HG02678 (cell line): ENCODE measurements at regions not wholly inside any gene's neighbourhood (a gene's known extent, or its start where the extent isn't known, plus 50 kb on each side); places are given as distances from the start of the nearest gene placed in this dataset.

Experiments used
- ATAC-seq: cut with Tn5 transposase; IDR thresholded peaks from one replicate; pipeline ENCODE4 v1.9.1; 2021; ENCODE audit warnings: mild to moderate bottlenecking, moderate library complexity; ENCODE audit not compliant: unreplicated experiment

DNA sequence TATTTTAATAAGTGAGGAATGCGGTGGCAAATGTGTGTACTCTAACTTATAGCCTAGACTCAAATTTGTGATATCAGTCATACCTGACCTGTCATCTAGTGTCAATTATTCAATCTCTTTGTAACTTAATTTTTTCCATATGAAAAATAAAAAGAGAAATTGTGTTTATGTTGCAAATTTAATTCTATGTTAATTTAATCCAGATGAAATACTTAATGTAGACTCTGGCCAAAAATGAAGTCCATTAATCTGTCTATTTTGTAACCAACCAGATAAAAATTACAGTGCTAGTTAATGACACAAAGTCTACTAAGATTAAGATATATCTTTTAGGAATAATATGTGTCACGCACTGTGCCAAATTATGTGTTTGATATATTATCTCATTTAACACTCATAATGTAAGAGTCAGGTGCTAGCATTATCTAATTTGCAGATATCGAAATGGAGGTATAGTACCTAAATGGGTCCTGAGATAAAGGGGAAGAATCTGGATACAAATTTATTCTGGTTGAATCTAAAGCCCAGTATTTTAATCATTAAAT, 712.1 kb downstream of the KCTD16 start:
- ATAC-seq = no peak

GRCh38 chr5:144880513-144880912, 709.8 kb downstream of the KCTD16 start:
- no peak for ATAC-seq

DNA sequence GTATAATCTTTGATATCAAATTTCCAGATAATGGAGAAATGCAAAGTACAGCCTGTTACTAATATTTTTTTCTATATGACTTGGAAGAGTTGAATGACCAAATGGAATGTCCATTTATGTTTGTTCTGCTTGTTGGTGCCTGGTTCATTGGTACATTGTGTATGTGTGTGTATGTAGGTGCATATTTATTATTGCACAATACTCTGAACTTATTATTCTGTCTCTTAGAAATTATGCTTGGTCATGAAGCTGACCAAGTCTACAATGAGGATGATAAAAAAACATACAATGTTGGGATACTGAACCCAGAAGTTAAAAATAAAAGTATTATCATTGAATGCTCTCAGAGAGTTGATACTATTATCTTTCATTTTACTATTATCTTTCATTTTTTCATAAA, 706.3 kb downstream of the KCTD16 start:
- ATAC-seq = no peak

DNA sequence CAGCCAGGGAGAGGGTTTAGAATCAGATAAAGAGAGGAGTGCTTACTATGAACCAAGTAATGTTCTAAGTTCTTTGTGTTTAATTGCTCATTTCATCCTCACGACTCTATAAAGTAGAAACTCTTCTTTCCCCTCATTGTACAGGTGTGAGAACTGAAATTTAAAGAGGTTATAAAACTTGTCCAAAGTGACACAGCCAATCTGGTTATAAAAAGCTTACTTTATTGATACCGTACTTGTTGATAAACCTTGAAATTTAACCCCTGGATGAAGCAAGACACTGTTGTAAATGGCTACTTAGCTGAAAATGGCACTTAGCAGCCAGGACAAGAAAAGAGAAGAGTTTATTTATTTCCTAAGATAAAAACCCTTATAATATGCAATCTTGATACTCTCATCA, 702.4 kb downstream of the KCTD16 start:
- ATAC-seq = no peak

GRCh38 chr5:144864118-144864517, 693.4 kb downstream of the KCTD16 start:
- no peak for ATAC-seq

- no peak for ATAC-seq
Measured at GRCh38 chr5:144857454-144857853, 686.8 kb downstream of the KCTD16 start.

DNA sequence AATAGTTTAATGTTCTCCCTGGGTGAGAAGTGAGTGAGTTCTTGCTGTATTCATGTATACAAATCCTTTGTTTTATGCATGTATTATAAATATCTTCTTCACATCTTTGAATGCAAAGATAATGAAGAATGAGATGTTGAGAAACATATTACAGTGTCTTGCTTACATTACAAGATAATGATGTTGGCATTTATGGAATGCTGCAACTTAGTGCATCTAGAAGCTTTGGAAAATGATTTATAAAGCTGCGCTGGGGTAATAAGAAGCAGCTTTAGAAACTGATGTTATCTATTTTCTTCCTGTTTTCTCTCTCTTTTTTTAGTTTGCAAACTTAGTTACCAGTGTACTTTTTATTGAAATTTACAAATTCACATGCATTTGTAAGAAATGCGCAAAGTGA, 673.4 kb downstream of the KCTD16 start:
- ATAC-seq = no peak

DNA sequence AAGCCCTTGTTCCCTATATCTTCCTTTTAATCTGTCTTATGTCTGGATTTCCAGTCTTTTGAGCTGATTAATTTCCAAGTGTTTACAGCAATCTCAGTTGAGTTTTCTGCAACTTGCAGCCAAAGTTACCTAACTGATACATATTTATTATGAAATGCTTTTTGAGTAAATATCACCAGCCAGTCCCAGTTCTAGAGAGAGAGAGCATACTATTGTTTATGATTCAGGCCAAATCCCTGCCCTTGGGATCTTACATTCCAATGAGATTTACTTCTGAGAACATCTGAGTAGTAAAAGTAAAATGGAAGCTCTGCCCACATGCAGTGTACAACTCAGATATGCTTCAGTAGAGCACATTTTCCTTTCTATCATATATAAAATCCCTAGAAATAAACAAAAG, 661.7 kb downstream of the KCTD16 start:
- ATAC-seq = no peak

- ATAC-seq = no peak
Measured at GRCh38 chr5:144831650-144832049, 661.0 kb downstream of the KCTD16 start.

GRCh38 chr5:144822503-144822902, 651.8 kb downstream of the KCTD16 start:
- no peak for ATAC-seq

DNA sequence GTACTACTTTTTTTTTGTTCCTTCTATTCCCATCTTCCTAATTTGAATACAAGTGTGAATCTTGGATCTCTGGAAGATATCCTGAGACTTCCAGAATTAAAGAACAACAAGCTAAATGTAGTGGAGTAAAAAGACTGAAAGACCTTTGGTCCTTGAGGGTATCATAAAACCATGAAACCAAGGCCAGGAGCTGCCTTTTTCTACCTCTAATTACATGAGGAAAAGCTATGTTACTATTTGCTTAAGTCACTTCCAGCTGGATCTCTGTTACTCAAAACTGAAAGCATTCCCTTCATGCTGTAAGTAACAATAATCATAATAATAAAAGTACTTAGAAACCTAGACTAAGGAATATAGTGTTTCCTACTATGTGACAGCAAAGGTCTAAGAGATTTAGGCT, 649.6 kb downstream of the KCTD16 start:
- no peak for ATAC-seq

DNA sequence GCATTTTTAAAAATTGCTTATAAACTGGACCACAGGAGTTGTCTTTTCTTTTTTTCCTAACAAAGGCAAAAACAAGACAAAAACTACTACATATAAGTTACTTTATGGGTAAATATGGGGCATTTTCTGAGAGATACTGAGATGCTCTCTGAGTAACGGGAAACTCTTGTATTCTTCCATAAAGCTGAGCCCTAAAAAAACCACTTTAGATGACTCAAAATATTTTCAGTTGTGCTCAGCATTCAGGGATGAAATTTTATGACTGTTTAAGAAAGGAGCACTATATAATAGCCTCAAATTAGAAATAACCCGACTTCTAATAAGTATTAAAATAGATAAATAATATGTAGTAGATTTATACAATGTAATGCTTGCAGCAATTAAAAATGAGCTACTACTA, 644.5 kb downstream of the KCTD16 start:
- no peak for ATAC-seq

GRCh38 chr5:144812763-144813162, 642.1 kb downstream of the KCTD16 start:
- no peak for ATAC-seq

DNA sequence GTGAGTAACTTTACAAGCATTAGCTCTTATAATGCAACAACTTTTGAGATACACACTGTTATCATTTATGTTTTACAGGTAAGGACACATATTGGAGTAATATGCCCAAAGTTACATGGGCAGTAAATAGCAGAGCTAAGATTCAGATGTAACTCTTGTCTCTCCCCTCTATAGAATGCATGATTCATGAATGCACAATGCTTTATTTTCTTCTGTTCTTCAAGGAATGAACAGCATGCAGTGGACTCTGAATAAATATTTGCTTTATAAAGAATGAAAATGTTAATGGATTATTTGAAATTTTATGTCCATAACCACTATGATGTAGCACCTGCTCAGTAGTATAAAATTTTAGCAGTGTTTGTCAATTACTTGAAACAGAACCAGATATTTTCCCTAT, 629.5 kb downstream of the KCTD16 start:
- no peak for ATAC-seq

DNA sequence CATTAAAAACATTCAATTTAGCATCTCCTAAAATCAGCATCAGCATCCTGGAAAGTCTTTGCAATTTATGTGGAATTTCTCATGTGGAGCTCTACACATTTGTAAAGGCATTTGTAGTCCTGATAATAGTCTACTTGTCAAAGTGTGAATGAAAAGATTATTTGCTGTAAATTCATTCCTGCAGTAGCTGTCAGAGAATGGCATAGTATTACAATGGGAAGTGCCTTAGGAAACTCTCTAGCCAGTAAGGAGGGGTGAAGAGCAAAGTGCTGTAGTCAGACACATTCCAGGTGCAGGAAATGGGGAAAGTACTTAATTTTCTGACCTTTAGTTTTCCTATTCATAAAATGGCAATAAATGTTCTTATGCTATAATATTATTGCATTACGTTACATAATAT, 627.9 kb downstream of the KCTD16 start:
- no peak for ATAC-seq

DNA sequence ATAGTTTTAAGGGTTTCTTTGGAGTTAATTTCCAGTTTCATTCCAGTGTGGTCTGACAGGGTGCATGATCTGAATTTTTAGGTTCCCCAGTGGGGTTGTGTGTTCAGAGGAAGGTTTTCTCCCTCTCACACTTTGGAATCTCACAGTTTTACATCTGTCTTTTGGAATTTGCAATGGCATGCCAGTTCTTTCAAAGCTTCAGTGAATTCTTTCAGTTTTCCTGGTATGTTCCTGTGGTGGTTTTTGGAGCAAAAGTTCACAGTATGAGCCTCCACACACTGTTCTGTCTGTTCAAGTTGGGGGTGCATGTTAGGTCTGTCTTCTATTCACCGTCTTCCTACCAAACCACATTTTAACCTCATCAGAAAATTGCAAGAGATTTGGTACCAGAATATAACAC, 624.2 kb downstream of the KCTD16 start:
- ATAC-seq = no peak

DNA sequence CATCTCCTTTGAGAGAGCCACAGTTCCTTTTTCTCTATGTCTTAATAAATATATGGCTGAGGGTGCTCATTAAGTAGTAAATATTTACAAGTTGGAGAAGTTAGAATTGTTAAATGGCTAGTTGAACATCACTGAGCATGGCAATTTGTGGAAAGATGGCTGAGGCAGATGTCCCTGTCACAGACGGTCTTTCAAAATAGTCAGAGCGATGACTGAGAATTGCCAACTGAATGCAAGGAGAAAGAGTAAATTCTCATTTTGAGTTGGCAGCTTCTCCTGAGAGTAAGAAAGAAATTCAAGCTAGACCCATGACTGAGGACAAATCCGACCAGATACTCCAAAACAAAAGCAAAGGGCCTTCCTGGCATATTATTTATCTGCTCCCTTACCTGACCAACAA, 617.9 kb downstream of the KCTD16 start:
- no peak for ATAC-seq

- no peak for ATAC-seq
Measured at GRCh38 chr5:144788046-144788445, 617.4 kb downstream of the KCTD16 start.

DNA sequence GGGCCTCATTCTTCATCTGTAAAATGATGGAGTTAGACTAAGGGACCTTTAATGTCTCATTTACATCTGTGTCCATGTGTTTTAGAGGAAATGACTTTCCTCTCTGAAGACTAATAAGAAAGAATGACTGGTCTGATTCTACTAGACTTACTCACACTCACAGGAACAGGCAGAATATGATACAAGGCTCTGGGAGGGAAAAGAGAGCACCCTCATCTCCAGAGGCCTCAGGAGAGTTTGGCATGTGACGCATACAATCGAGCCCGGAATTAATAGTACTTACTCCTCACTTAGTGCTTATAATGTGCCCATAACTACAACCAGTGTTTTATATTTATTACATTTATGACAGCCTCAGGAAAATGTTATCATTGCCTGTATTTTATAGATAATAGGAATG, 608.7 kb downstream of the KCTD16 start:
- ATAC-seq = no peak

DNA sequence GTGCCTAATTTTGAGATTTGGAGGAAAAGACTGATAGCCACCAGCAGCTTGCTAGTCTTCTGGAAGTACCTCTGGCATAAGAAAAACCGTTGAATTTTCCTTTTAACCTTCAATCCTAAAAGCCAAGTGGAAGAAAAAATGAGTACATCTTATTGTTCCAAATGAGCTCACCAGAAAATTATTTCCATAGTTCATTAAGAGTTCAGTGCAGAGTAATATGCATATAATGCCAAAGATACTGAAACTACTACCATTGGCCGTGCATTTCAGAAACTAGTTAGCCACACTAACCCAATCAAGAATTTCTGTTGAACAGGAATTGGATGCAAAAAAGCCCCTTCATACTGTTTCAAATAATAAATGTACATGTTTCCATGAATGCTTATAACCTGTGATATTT, 607.9 kb downstream of the KCTD16 start:
- no peak for ATAC-seq

- ATAC-seq = no peak
Measured at GRCh38 chr5:144774197-144774596, 603.5 kb downstream of the KCTD16 start.

- no peak for ATAC-seq
Measured at GRCh38 chr5:144773628-144774027, 603.0 kb downstream of the KCTD16 start.

DNA sequence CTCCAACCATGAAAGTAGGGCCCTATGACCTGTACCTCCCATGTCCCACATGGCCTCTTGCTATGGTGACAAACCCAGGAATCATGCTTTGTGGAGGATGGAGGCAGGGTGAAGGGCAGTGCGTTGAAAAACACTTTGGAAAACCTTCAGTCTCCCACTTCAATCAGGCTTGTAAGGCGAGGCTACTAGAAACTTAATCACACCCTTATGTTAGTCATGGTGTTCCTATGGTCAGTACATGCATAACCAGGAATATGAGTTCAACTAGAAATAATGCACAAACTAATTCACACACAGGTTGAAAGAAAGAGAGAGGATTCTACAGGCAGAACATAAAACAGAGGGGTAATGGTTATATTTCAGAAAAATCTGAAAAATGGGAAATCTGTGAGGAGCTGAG, 601.1 kb downstream of the KCTD16 start:
- ATAC-seq = no peak

DNA sequence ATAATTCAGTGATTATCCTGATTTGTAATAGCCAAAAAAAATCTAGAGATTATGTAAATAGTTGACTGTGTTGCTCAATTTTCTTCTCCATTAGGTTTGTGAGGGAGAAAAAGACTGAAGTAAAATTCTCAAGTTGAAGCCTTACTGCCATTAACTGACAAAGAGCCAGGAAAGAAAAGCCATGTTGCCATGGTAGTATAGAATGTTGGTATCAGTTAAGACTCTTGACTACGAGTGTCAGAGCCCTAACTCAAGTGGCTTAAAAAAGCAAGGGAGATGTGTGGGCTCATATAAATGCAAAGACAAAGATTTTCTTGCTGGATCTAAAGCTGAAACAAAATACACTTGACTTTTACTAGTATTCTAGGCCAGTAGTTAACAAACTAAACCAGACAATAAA, 571.7 kb downstream of the KCTD16 start:
- no peak for ATAC-seq
